ENCODE measurements at regions not wholly inside any gene's neighbourhood (a gene's known extent, or its start where the extent isn't known, plus 50 kb on each side); places are given as distances from the start of the nearest gene placed in this dataset.

- H3K4me3 Mint-ChIP-seq (ENCODE audit: unreplicated experiment), result no peak overlapping the region
- peaks cover 30% of the 10 kb centered on the region for H3K9me3 Mint-ChIP-seq (ENCODE audit: low read depth)
- TF ChIP-seq CTCF (IDR thresholded peaks at IDR 0.05), result no peak
- no peak for DNase-seq (ENCODE audit: low spot score)
- H3K27ac Mint-ChIP-seq (ENCODE audit: unreplicated experiment), result no peak overlapping the region
- no peaks in the 10 kb centered on the region for H3K36me3 Mint-ChIP-seq (ENCODE audit: low read depth)
- no peaks in the 10 kb centered on the region for H3K4me1 Mint-ChIP-seq (ENCODE audit: low read depth)
- H3K27me3 Mint-ChIP-seq (ENCODE audit: low read depth), result no peaks in the 10 kb centered on the region
Measured at GRCh38 chr16:7200320-7200719, 132.3 kb upstream of the RBFOX1 start.

DNA sequence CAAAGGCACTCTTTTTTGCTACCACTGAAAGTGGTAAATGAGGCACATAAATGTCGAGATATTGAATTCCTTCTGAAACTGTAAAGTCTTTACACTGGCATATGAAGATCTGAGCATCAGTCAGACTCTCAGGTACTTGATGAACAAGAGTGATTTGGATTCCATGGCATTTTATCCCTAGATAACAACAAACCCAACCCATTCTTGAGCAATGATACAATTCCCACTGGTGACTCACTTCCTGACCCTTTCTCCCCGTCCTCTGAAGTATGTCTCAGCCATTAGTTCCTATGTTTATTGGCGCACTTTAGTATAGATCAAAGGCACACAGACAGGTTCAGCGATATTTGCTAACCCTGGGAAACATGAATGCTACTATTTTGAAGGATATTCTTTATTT is 147.0 kb upstream of the RBFOX1 start:
- Mint-ChIP-seq H3K9me3 (ENCODE audit: low read depth) (peaks cover 27% of the 10 kb centered on the region), H3K4me3 (ENCODE audit: unreplicated experiment) (no peak overlapping the region), H3K27ac (ENCODE audit: unreplicated experiment) (no peak overlapping the region), H3K36me3 (ENCODE audit: low read depth) (no peaks in the 10 kb centered on the region), H3K27me3 (ENCODE audit: low read depth) (no peaks in the 10 kb centered on the region), H3K4me1 (ENCODE audit: low read depth) (no peaks in the 10 kb centered on the region)
- DNase-seq (ENCODE audit: low spot score), result no peak
- no peak for TF ChIP-seq CTCF (IDR thresholded peaks at IDR 0.05)

GRCh38 chr16:7185165-7185564 is 147.5 kb upstream of the RBFOX1 start:
- no peak for TF ChIP-seq CTCF (IDR thresholded peaks at IDR 0.05)
- Mint-ChIP-seq H3K4me3 (ENCODE audit: unreplicated experiment) (no peak overlapping the region), H3K9me3 (ENCODE audit: low read depth) (peaks cover 30% of the 10 kb centered on the region), H3K27me3 (ENCODE audit: low read depth) (no peaks in the 10 kb centered on the region), H3K4me1 (ENCODE audit: low read depth) (no peaks in the 10 kb centered on the region), H3K27ac (ENCODE audit: unreplicated experiment) (no peak overlapping the region), H3K36me3 (ENCODE audit: low read depth) (no peaks in the 10 kb centered on the region)
- DNase-seq (ENCODE audit: low spot score), result no peak

- no peak for TF ChIP-seq CTCF (IDR thresholded peaks at IDR 0.05)
- no peak for DNase-seq (ENCODE audit: low spot score)
- no peak overlapping the region for H3K27ac Mint-ChIP-seq (ENCODE audit: unreplicated experiment)
- no peaks in the 10 kb centered on the region for H3K4me1 Mint-ChIP-seq (ENCODE audit: low read depth)
- H3K27me3 Mint-ChIP-seq (ENCODE audit: low read depth), result no peaks in the 10 kb centered on the region
- no peak overlapping the region for H3K4me3 Mint-ChIP-seq (ENCODE audit: unreplicated experiment)
- H3K36me3 Mint-ChIP-seq (ENCODE audit: low read depth), result no peaks in the 10 kb centered on the region
- peaks cover 29% of the 10 kb centered on the region for H3K9me3 Mint-ChIP-seq (ENCODE audit: low read depth)
Measured at GRCh38 chr16:7183768-7184167, 148.9 kb upstream of the RBFOX1 start.

- Mint-ChIP-seq H3K9me3 (ENCODE audit: low read depth) (peaks cover 30% of the 10 kb centered on the region), H3K36me3 (ENCODE audit: low read depth) (no peaks in the 10 kb centered on the region), H3K27ac (ENCODE audit: unreplicated experiment) (no peak overlapping the region), H3K4me3 (ENCODE audit: unreplicated experiment) (no peak overlapping the region), H3K4me1 (ENCODE audit: low read depth) (no peaks in the 10 kb centered on the region), H3K27me3 (ENCODE audit: low read depth) (no peaks in the 10 kb centered on the region)
- TF ChIP-seq CTCF (IDR thresholded peaks at IDR 0.05), result no peak
- DNase-seq (ENCODE audit: low spot score), result no peak
Measured at GRCh38 chr16:7182510-7183109, 150.0 kb upstream of the RBFOX1 start.

Data from chondrocyte (in vitro differentiated cells).